22Rv1 (cell line): ENCODE measurements at regions not wholly inside any gene's neighbourhood (a gene's known extent, or its start where the extent isn't known, plus 50 kb on each side); places are given as distances from the start of the nearest gene placed in this dataset.

ENCODE experiments used
- ZFX ChIP-seq: fragments of 450-650 bp; IDR thresholded peaks from 2 replicates; pipeline ENCODE4 v1.6.1; 2017; ENCODE audit warnings: antibody characterized with exemption, borderline replicate concordance
- TF ChIP-seq, protein P1 (sequence below): fragments of 450-650 bp; IDR thresholded peaks from 2 replicates; pipeline ENCODE4 v1.5.1; 2017; ENCODE audit warnings: mild to moderate bottlenecking

DNA sequence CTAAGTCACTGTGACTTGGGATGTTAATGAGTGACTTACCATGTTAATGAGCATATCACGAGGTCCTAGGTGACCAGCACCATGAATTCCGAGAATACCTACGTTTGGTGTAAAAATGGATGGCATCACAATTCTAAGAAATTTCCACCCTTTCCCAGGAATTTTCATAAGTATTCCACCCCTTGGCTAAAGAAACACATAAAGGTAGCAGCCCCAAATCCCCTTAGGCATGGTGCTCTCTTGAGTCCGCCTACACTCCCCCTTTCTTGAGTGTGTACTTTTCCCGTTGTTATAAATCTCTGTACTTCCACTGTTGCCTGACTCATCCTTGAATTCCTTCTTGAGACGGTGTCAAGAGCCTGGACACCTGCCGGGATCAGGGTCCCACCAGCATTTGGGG, 504.0 kb upstream of the RBFOX1 start:
- TF ChIP-seq, protein P1, sequence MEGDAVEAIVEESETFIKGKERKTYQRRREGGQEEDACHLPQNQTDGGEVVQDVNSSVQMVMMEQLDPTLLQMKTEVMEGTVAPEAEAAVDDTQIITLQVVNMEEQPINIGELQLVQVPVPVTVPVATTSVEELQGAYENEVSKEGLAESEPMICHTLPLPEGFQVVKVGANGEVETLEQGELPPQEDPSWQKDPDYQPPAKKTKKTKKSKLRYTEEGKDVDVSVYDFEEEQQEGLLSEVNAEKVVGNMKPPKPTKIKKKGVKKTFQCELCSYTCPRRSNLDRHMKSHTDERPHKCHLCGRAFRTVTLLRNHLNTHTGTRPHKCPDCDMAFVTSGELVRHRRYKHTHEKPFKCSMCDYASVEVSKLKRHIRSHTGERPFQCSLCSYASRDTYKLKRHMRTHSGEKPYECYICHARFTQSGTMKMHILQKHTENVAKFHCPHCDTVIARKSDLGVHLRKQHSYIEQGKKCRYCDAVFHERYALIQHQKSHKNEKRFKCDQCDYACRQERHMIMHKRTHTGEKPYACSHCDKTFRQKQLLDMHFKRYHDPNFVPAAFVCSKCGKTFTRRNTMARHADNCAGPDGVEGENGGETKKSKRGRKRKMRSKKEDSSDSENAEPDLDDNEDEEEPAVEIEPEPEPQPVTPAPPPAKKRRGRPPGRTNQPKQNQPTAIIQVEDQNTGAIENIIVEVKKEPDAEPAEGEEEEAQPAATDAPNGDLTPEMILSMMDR: no peak
- TF ChIP-seq ZFX: no peak
